ENCODE measurements at regions not wholly inside any gene's neighbourhood (a gene's known extent, or its start where the extent isn't known, plus 50 kb on each side); places are given as distances from the start of the nearest gene placed in this dataset.
"Not testable (repeated sequence)": the region's sequence is repeated elsewhere in the genome, so short reads cannot be mapped to it uniquely, and the experiment has no call there.

GRCh38 chr4:111400741-111401140 lies 744.5 kb upstream of the FAM241A start:
- POLR2A ChIA-PET, result no interaction called here
- intact Hi-C loops (cut with DNase I, micrococcal nuclease), result no loop called here
- H3K4me1 Mint-ChIP-seq, result no peaks in the 10 kb centered on the region
- H3K27ac Mint-ChIP-seq, result no peak overlapping the region
- CTCF ChIA-PET, result interaction anchor here (1.6 kb wide), 1 partner anchor 11 kb away, joined by 3 read pairs; no protein-coding TSS in a partner anchor
- no peak for ATAC-seq
- H3K27me3 Mint-ChIP-seq, result no peaks in the 10 kb centered on the region
- no peaks in the 10 kb centered on the region for H3K9me3 Mint-ChIP-seq (ENCODE audit: low read depth)
- no peak for DNase-seq
- no peak overlapping the region for H3K4me3 Mint-ChIP-seq
- no peaks in the 10 kb centered on the region for H3K36me3 Mint-ChIP-seq (ENCODE audit: low read depth)

- no peak for ATAC-seq
Measured at GRCh38 chr4:111404673-111405072, 740.6 kb upstream of the FAM241A start.

GRCh38 chr4:111405989-111406388 lies 739.3 kb upstream of the FAM241A start:
- no peaks in the 10 kb centered on the region for H3K4me1 Mint-ChIP-seq
- no peak overlapping the region for H3K4me3 Mint-ChIP-seq
- H3K27ac Mint-ChIP-seq, result no peak overlapping the region
- POLR2A ChIA-PET, result no interaction called here
- H3K27me3 Mint-ChIP-seq, result no peaks in the 10 kb centered on the region
- DNase-seq (no peak), ATAC-seq (no peak)
- H3K36me3 Mint-ChIP-seq (ENCODE audit: low read depth), result no peaks in the 10 kb centered on the region
- CTCF ChIA-PET, result no interaction called here
- H3K9me3 Mint-ChIP-seq (ENCODE audit: low read depth), result peaks cover 2% of the 10 kb centered on the region
- intact Hi-C loops (cut with DNase I, micrococcal nuclease), result no loop called here

More at GRCh38 chr4:111404673-111405072, 740.6 kb upstream of the FAM241A start:
- H3K4me3 Mint-ChIP-seq, result no peak overlapping the region
- H3K27ac Mint-ChIP-seq, result no peak overlapping the region
- no peaks in the 10 kb centered on the region for H3K27me3 Mint-ChIP-seq
- peaks cover 2% of the 10 kb centered on the region for H3K9me3 Mint-ChIP-seq (ENCODE audit: low read depth)
- DNase-seq, result no peak
- H3K36me3 Mint-ChIP-seq (ENCODE audit: low read depth), result no peaks in the 10 kb centered on the region
- ChIA-PET POLR2A (no interaction called here), CTCF (no interaction called here)
- H3K4me1 Mint-ChIP-seq, result no peaks in the 10 kb centered on the region
- intact Hi-C loops (cut with DNase I, micrococcal nuclease), result no loop called here

GRCh38 chr4:111410571-111410970 lies 734.7 kb upstream of the FAM241A start:
- no peak for ATAC-seq
- H3K4me3 Mint-ChIP-seq, result no peak overlapping the region
- H3K27me3 Mint-ChIP-seq, result no peaks in the 10 kb centered on the region
- H3K9me3 Mint-ChIP-seq (ENCODE audit: low read depth), result peaks cover 4% of the 10 kb centered on the region
- no peaks in the 10 kb centered on the region for H3K4me1 Mint-ChIP-seq
- POLR2A ChIA-PET, result no interaction called here
- no peak overlapping the region for H3K27ac Mint-ChIP-seq
- no peak for DNase-seq
- intact Hi-C loops (cut with DNase I, micrococcal nuclease), result no loop called here
- CTCF ChIA-PET, result no interaction called here
- H3K36me3 Mint-ChIP-seq (ENCODE audit: low read depth), result no peaks in the 10 kb centered on the region

GRCh38 chr4:111417521-111417920 lies 727.7 kb upstream of the FAM241A start:
- ATAC-seq (no peak), DNase-seq (no peak)
- Mint-ChIP-seq H3K9me3 (ENCODE audit: low read depth) (peaks cover 2% of the 10 kb centered on the region), H3K4me1 (no peaks in the 10 kb centered on the region), H3K4me3 (no peak overlapping the region), H3K27ac (no peak overlapping the region), H3K36me3 (ENCODE audit: low read depth) (no peaks in the 10 kb centered on the region), H3K27me3 (no peaks in the 10 kb centered on the region)
- CTCF ChIA-PET, result no interaction called here
- intact Hi-C loops (cut with DNase I, micrococcal nuclease), result no loop called here
- POLR2A ChIA-PET, result no interaction called here

- Mint-ChIP-seq H3K36me3 (ENCODE audit: low read depth) (no peaks in the 10 kb centered on the region), H3K4me3 (no peak overlapping the region), H3K27me3 (no peaks in the 10 kb centered on the region), H3K27ac (no peak overlapping the region), H3K9me3 (ENCODE audit: low read depth) (peaks cover 7% of the 10 kb centered on the region), H3K4me1 (no peaks in the 10 kb centered on the region)
- intact Hi-C loops (cut with DNase I, micrococcal nuclease), result no loop called here
- POLR2A ChIA-PET, result no interaction called here
- ATAC-seq (no peak), DNase-seq (no peak)
- CTCF ChIA-PET, result no interaction called here
Measured at GRCh38 chr4:111433441-111433840, 711.8 kb upstream of the FAM241A start.

- Mint-ChIP-seq H3K27ac (no peak overlapping the region), H3K4me3 (no peak overlapping the region), H3K9me3 (ENCODE audit: low read depth) (peaks cover 9% of the 10 kb centered on the region), H3K36me3 (ENCODE audit: low read depth) (no peaks in the 10 kb centered on the region), H3K4me1 (no peaks in the 10 kb centered on the region), H3K27me3 (no peaks in the 10 kb centered on the region)
- no peak for DNase-seq
- ATAC-seq, result no peak
- POLR2A ChIA-PET, result no interaction called here
- CTCF ChIA-PET, result no interaction called here
- intact Hi-C loops (cut with DNase I, micrococcal nuclease), result no loop called here
Measured at GRCh38 chr4:111434586-111434985, 710.7 kb upstream of the FAM241A start.

GRCh38 chr4:111435986-111436744 lies 709.1 kb upstream of the FAM241A start:
- H3K36me3 Mint-ChIP-seq (ENCODE audit: low read depth), result no peaks in the 10 kb centered on the region
- POLR2A ChIA-PET, result no interaction called here
- no peak overlapping the region for H3K27ac Mint-ChIP-seq
- CTCF ChIA-PET, result no interaction called here
- no peaks in the 10 kb centered on the region for H3K4me1 Mint-ChIP-seq
- ATAC-seq (no peak), DNase-seq (no peak)
- peaks cover 11% of the 10 kb centered on the region for H3K9me3 Mint-ChIP-seq (ENCODE audit: low read depth)
- intact Hi-C loops (cut with DNase I, micrococcal nuclease), result no loop called here
- H3K4me3 Mint-ChIP-seq, result no peak overlapping the region
- H3K27me3 Mint-ChIP-seq, result no peaks in the 10 kb centered on the region

GRCh38 chr4:111441687-111442086 lies 703.6 kb upstream of the FAM241A start:
- no peaks in the 10 kb centered on the region for H3K36me3 Mint-ChIP-seq (ENCODE audit: low read depth)
- intact Hi-C loops (cut with DNase I, micrococcal nuclease), result no loop called here
- CTCF ChIA-PET, result no interaction called here

GRCh38 chr4:111444836-111445235 lies 700.4 kb upstream of the FAM241A start:
- ATAC-seq; DNase-seq; H3K27ac Mint-ChIP-seq; H3K9me3 Mint-ChIP-seq (ENCODE audit: low read depth); H3K4me1 Mint-ChIP-seq; H3K36me3 Mint-ChIP-seq (ENCODE audit: low read depth); intact Hi-C loops (cut with DNase I, micrococcal nuclease); CTCF ChIA-PET; POLR2A ChIA-PET; H3K27me3 Mint-ChIP-seq; H3K4me3 Mint-ChIP-seq: not testable (repeated sequence)

More at GRCh38 chr4:111441687-111442086, 703.6 kb upstream of the FAM241A start:
- Mint-ChIP-seq H3K27ac (no peak overlapping the region), H3K9me3 (ENCODE audit: low read depth) (peaks cover 13% of the 10 kb centered on the region), H3K27me3 (no peaks in the 10 kb centered on the region), H3K4me3 (no peak overlapping the region), H3K4me1 (no peaks in the 10 kb centered on the region)
- ATAC-seq, result no peak
- POLR2A ChIA-PET, result no interaction called here
- DNase-seq, result no peak

GRCh38 chr4:111449657-111450056 lies 695.6 kb upstream of the FAM241A start:
- no peak overlapping the region for H3K4me3 Mint-ChIP-seq
- intact Hi-C loops (cut with DNase I, micrococcal nuclease), result no loop called here
- no peak for DNase-seq
- H3K27ac Mint-ChIP-seq, result no peak overlapping the region
- H3K27me3 Mint-ChIP-seq, result no peaks in the 10 kb centered on the region
- no peak for ATAC-seq
- POLR2A ChIA-PET, result interaction anchor here (0.7 kb wide), 1 partner anchor 1153 kb away, joined by 4 read pairs; no protein-coding TSS in a partner anchor
- no peaks in the 10 kb centered on the region for H3K9me3 Mint-ChIP-seq (ENCODE audit: low read depth)
- no peaks in the 10 kb centered on the region for H3K36me3 Mint-ChIP-seq (ENCODE audit: low read depth)
- no peaks in the 10 kb centered on the region for H3K4me1 Mint-ChIP-seq
- CTCF ChIA-PET, result no interaction called here

- no peaks in the 10 kb centered on the region for H3K4me1 Mint-ChIP-seq
- CTCF ChIA-PET, result no interaction called here
- H3K27me3 Mint-ChIP-seq, result no peaks in the 10 kb centered on the region
- POLR2A ChIA-PET, result no interaction called here
- H3K36me3 Mint-ChIP-seq (ENCODE audit: low read depth), result no peaks in the 10 kb centered on the region
- DNase-seq, result no peak
- no peak overlapping the region for H3K27ac Mint-ChIP-seq
- H3K9me3 Mint-ChIP-seq (ENCODE audit: low read depth), result no peaks in the 10 kb centered on the region
- H3K4me3 Mint-ChIP-seq, result no peak overlapping the region
- intact Hi-C loops (cut with DNase I, micrococcal nuclease), result no loop called here
- ATAC-seq, result no peak
Measured at GRCh38 chr4:111450867-111451266, 694.4 kb upstream of the FAM241A start.

- DNase-seq, result no peak
- ChIA-PET POLR2A (no interaction called here), CTCF (no interaction called here)
- H3K27me3 Mint-ChIP-seq, result no peaks in the 10 kb centered on the region
- intact Hi-C loops (cut with DNase I, micrococcal nuclease), result no loop called here
- H3K36me3 Mint-ChIP-seq (ENCODE audit: low read depth), result no peaks in the 10 kb centered on the region
- ATAC-seq, result no peak
- H3K4me3 Mint-ChIP-seq, result no peak overlapping the region
- H3K27ac Mint-ChIP-seq, result no peak overlapping the region
- no peaks in the 10 kb centered on the region for H3K9me3 Mint-ChIP-seq (ENCODE audit: low read depth)
- no peaks in the 10 kb centered on the region for H3K4me1 Mint-ChIP-seq
Measured at GRCh38 chr4:111453216-111453615, 692.0 kb upstream of the FAM241A start.
